Stimulated activated CD8-positive, alpha-beta memory T cell treated with anti-CD3 and anti-CD28 coated beads, Interleukin-12 subunit alpha, Interleukin-12 subunit beta, amount 100 ng/mL, for 4 hours (primary cell): ENCODE measurements at regions not wholly inside any gene's neighbourhood (a gene's known extent, or its start where the extent isn't known, plus 50 kb on each side); places are given as distances from the start of the nearest gene placed in this dataset.
"Not testable (repeated sequence)": the region's sequence is repeated elsewhere in the genome, so short reads cannot be mapped to it uniquely, and the experiment has no call there.

Source experiments
- DNase-seq: peaks from one replicate; pipeline ENCODE4 v3.0.0-alpha.2; 2020; ENCODE audit warnings: low read depth

DNA sequence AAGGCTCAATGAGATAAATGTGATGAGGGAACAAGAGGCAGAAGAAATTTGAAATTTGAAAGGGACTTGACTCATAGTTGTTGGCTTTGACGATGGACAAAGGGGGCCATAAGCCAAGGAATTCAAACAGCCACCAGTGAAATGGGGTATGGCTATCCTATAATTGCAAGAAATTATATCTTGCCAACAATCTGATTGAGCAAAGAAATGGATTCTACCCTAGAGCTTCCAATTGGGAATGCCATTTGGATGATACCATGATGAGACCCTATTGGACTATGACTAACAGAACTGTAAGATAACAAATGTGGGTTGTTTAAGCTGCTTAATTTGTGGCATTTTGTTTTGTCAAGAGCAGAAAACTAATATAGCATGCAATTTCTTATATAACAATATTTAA lies 270.1 kb upstream of the ARSJ start:
- DNase-seq = no peak

DNA sequence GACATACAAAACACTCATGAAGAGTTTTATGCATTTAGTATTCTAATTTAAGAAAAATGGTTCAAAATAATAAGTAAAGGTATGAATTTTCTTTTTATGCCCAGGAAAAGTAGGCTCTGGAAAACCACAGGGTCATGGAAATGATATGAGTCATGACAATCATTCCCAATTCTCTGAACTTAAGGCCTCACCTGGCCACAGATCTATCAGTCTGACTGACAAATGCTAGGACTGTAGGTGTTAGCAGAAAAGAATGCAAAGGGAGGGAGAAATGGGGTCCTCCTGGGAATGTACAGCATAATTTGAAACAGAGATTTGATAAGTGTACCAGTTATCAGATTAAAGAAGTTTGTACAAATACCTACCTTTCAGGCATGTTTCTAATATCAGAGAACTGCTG lies 270.5 kb upstream of the ARSJ start:
- DNase-seq = no peak

DNA sequence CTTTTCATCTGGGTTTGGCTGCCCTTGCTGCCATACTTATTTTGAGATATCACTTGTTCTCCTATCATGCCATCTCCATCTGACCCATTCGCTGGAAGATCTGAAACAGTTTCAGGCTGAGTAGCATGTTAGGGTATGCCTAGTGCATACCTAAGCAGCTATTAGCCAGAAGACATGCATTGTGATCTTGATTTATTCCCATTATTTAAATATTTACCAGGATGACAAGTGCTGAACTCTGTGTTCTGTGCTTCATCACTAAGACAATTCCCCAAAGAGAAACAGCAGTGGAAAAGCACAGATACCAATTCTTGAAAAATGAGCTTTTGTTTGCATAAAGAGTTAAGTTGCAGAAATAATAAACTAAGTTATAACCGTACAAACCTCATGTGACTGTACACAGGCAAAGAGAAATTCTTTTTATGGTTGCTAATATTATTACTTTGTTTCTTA lies 271.0 kb upstream of the ARSJ start:
- no peak for DNase-seq

DNA sequence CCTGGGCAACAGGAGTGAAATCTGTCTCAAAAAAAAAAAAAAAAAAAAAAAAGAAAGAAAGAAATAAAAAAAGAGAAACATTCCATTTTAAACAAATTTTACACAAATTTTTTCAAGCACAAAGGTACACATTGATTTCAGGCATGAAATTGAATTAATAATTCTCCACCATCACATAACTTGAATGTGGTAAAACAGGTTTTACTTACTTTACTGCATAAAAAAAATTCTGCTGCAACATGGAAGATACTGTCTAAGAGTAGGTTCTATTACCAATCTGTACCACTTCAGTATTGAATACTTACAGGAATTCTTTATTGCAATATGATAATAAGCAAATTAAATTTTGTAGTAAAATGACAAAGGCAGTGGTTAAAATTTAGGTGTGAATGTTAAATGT lies 271.6 kb upstream of the ARSJ start:
- no peak for DNase-seq

DNA sequence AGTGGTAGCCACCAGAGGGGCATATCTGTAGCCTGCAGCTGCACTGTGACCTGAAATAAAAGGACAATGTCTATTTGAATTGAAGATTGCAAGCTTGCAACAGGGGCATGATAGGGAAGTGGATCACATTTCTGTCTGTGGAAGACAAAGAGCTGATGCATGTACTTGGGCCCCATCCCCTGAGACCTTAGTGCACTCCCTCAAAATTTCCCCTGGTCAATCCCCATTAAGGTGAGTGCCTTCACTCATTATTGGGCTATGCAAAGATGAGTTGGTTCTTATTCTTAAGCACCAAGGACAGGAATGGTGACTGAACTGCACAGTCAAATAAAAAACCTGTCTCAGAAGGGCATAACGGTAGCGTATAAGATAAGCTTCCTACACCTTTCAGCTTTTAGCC lies 273.1 kb upstream of the ARSJ start:
- no peak for DNase-seq

DNA sequence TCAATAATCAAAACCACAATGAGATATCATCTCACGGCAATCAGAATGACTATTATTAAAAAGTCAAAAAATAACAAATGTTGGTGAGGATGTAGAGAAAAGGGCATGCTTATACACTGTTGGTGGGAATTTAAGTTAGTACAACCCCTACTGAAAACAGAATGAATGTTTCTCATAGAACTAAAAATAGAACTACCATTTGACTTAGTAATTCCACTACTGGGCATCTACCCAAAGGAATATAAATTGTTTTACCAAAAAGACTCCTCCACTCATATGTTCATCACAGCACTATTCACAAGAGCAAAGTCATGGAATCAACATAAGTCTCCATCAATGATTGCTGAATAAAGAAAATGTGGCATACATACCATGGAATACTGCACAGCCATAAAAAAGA lies 278.1 kb upstream of the ARSJ start:
- DNase-seq = no peak

DNA sequence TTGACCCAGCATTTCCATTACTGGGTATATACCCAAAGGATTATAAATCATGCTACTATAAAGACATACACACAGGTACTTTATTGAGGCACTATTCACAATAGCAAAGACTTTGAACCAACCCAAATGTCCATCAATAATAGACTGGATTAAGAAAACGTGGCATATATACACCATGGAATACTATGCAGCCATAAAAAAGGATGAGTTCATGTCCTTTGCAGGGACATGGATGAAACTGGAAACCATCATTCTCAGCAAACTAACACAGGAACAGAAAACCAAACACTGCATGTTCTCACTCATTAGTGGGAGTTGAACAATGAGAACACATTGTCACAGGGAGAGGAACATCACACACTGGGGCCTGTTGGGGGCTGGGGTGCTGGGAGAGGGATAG lies 283.0 kb upstream of the ARSJ start:
- not testable (repeated sequence) for DNase-seq

DNA sequence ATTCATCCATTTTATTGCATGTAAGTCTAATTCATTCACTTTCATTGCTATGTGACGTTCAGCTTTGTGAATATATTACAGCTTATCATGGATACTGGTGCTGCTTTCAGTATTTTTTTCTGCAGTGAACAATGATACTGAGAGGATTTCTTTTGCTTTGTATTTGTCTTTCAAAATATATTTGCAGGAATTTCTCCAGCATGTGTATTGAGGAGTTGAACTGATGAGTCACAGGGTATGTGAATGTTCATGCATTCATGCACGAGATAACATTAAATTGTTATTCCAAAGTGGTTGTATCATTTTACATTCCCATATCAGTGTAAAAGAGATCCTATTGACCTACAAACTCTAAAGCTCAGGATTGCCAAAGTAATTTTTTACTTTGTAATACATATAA lies 283.8 kb upstream of the ARSJ start:
- DNase-seq = no peak

DNA sequence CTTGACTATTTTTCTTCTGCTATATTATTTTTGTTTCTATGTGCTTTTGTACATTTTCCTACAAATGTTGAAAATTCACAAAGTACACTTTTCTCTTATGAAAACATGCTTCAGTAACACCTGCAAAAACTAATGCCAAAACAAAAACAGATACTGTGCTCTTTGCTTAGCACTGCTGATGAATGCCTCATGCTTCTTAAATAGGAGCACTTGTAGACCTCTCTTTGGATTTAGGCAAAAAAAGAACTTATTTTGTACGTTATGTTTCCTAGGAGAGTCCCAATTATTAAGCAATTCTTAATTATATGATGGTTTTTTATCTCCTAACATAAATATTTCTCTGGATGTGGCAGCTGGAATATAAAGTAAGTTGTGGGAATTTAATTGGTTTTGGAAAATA lies 285.0 kb upstream of the ARSJ start:
- no peak for DNase-seq

DNA sequence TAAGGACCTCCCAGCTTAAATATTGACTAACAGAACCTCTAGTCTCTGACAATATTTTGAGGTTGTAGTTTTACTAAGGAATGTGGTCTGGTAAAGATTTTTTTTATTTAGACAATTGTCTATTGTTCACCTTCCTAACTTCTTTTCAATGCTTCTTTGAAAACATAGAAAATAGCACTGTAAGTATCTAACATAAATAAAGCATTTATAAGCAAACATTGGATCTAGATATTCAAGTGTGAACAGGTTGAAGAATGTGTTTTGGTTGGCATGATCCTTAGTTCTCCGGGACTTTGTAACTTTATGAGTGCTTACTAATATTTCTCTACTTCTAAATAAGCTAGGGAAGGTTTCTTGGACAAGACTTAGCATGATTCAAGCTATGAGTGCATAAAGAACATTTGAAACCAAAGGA lies 285.4 kb upstream of the ARSJ start:
- no peak for DNase-seq

DNA sequence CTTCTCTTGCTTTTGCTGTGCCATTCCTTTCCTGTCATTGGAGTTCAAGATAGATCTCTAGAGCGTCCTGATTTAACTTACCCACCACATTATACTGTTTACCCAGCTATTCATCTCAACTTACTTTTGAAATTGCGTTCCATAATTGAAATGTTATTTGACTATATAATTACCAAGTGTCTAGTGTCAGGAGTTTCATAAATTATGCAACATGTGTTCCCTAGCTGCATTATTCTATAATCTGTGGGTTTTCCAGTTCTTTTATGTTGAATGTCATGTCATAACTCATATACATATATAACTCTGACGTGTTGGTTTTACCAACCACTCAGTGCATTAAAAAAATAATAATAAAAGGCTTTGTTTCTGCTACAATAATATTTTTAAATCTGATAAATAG lies 285.9 kb upstream of the ARSJ start:
- no peak for DNase-seq

DNA sequence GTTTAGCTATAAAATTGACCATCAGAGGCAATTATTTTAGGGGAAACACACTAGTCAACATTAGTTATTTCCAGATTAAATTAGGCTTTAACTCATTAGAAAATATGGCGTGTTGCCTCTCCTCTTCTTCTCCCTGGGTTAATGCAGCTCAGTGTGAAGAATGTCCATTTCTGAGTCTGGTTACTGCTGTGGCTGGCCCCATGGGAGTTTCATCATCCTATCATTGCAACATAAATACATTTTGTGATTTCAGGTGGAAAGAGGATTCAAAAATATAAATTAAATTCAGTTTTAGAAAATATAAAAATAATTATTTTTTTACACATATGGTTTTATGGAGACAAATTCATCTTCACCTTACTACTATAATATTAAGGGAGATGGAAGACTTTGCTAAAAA lies 288.5 kb upstream of the ARSJ start:
- no peak for DNase-seq

DNA sequence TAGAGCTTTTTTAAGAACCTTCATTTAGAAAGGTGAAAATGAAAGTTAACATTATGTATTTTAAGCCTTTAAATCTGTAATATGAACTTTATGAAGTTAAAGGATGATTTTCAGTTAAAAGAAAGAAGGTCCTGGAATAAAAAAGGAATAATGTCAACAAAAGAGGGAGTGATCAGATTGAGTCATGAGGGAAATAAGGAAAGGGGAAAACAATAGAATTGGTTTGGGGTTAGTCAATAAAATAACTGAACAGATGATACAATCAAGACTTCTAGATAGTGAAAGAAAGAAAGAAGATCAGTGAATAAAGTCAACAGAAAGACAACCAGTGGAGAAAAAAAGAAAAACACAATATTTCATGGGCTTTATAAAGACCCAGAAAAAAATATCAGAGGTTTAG lies 291.6 kb upstream of the ARSJ start:
- DNase-seq = no peak

DNA sequence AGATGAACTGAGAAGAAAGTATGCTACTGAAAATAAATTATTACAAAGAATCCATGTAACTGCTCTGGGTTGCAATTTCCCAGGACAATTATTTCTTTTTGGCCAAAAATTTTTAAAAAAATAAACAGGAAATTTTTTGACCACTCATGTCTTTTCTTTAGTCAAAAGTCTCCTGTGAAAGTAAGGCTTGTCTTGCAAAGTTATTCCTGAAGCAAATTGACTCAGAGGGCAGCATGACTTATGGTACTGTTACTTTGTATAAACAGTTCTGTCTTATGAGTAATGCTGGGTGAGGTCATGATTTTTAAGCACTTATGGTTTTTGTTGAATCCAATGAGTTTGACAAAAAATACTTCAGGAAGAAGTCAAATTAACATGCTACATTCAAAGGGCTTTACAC lies 292.8 kb upstream of the ARSJ start:
- no peak for DNase-seq

DNA sequence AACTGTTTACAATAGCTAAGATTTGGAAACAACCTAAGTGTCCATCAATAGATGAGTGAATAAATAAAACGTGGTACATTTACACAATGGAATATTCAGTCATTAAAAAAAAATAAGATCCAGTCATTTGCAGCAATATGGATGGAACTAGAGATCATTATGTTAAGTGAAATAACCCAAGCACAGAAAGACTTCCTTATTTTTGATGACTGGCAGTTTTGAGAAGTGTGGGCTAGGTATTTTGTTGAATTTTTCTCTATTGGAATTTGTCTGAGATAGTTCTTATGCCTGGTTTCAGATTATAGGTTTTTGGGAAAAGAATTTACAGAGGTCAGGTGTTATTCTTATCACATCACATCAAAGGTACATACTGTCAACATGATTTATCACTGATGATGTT lies 293.8 kb upstream of the ARSJ start:
- DNase-seq = no peak

DNA sequence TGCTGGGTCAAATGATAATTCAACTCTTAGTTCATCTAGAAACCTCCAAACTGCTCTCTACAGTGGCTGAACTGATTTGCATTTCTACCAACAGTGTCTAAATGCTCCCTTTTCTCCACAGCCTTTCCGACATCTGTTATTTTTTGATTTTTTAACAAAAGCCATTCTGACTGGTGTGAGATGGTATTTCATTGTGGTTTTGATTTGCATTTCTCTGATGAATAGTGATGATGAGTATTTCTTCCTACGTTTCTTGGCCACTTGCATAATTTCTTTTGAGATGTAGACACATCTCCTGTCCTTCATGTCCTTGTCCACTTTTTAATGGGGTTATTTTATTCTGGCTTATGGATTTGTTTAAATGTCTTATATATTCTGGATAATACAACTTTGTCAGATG lies 298.2 kb upstream of the ARSJ start:
- no peak for DNase-seq

DNA sequence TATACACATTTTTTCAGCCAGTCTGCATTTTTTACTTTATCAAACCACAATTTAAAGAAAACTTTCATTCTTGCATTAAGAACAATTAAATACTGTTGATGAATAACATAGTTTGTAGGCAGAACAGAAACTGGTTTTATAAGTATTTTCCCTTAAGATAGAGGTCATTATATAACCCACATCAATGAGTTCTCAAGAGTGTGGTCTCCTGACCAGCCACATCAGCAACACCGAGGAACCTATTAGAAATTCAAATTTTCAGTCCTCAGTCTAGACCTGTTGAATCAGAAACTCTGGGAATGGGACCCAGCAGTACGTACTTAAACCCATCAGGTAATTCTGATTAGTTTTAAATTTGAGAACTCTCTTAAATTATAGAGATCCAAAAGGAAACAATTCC lies 299.6 kb upstream of the ARSJ start:
- DNase-seq = no peak

DNA sequence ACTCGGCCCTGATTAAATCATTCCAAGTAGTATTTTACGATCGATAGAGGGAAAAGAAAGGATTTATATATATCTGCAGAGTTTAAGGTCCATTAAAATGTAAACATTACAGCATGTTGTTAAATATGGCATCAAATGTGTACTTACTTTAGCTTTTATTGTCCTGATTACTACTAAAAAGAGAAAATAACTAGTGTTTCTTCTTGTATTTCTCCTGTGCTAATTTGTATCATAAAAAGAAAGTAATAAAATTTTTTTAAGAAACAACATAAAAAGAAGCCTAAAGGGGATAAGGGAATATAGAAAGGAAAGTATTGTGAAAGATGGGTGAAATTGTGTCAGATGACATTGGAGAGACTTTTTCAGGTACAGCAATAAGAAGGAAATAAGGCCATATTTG lies 300.3 kb upstream of the ARSJ start:
- DNase-seq = no peak

DNA sequence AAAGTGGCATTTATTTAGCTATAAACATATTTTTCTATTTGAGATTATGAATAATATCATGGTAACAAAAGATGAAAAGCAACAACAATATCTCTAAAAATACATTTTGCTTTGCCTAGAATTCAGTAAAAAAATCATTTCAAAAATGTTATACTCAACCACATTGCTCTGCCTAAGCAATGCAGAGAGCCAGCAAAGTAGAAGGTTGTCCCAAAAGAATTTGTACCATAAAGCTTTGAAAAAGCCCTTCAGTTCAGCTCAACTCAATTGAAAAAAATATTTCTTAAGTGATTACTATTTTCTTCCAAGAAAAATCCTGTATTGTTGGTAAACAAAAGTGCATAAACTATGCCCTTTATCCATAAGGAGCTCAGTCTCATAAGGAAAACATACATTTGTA lies 301.2 kb upstream of the ARSJ start:
- no peak for DNase-seq

DNA sequence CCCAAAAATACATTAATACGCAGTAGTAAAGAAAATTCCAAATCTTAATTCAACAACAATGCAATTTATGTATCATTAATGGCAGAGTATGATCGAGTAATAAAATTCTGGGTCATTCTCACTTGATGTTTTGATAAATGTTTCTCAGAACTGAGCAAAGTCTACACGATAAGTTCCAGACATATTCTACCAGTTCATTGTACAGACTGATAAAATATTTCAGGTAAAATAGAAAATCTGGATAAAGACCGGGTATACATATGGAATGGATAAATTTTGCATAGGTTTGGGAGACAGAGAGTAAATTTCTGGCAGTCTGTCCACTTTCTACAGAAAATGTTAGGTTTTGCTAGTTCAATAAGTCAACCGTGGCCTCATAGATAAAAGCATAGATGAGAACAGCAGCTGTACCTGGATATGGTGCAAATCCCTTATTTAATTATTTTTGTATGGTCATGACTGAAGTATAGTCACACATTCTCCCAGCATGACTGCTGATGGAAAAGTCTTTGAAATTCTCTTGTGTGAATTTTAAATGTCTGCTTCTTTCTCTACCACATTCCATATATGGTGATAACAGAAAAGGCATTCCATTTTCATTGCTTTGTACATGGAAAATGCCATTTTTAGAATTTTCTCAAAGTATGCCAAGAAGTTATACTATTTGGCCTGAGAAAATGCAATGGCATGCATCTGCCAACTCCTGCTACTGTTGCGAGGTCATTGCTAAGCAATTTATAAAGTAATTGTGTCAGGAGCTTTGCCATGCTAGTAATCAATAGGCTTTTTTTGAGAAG lies 301.9 kb upstream of the ARSJ start:
- no peak for DNase-seq

DNA sequence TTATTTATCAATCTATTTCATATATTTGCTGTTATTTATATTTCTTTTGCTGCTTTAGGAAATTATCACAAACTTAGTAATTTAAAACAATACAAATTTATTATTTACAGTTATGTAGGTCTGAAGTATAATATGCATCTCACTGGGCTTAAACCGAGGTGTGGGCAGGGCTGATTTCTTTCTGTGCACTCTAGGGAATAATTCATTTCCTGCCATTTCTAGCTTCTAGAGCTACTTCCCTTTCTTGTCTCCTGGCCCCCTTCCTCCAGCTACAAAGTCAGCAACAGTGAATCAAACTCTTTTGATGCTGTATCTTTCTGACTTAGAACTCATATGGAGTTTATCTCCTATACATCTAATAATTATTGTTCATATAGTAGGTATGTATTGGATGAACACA lies 303.5 kb upstream of the ARSJ start:
- no peak for DNase-seq

DNA sequence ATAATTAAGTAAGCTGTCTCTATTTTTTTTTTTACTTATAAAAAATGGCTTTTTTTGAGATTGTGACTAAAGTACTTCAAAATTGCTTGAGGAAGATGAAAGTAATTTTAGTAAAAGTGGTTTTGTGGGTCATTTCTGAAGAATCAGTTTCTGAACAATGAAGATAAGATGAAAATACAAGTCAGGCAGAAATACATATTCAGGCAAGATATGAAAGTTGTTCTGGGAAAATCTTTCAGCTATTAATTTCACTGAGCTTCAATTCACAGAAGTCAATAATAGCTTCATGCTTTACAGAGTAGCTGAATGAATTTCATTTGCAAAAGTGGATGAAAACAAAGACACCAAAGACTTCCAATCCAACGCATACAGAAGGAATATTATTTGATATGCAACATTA lies 305.2 kb upstream of the ARSJ start:
- DNase-seq = no peak

DNA sequence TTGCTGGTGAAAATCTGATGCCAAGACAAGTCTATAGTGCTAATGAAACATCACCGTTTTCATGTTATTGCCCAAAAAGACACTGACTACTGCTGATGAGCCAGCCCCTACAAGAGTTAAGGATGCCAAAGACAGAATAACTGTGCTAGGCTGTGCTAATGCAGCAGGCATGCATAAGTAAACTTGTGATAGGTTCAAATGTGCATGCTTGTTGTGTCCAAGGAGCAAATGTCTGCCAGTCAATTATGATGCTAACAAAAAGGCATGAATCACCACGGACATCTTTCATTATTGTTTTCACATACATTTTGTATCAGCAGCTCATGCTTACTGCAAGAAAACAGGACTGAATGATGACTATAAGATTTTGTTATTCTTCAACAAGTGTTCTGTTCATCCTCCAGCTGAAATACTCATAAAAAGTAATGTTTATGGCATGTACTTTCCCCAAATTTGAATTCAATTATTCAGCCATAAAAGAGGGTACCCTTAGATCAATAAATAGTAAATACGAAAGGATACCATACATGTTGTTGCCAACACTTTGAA lies 306.9 kb upstream of the ARSJ start:
- DNase-seq = no peak

DNA sequence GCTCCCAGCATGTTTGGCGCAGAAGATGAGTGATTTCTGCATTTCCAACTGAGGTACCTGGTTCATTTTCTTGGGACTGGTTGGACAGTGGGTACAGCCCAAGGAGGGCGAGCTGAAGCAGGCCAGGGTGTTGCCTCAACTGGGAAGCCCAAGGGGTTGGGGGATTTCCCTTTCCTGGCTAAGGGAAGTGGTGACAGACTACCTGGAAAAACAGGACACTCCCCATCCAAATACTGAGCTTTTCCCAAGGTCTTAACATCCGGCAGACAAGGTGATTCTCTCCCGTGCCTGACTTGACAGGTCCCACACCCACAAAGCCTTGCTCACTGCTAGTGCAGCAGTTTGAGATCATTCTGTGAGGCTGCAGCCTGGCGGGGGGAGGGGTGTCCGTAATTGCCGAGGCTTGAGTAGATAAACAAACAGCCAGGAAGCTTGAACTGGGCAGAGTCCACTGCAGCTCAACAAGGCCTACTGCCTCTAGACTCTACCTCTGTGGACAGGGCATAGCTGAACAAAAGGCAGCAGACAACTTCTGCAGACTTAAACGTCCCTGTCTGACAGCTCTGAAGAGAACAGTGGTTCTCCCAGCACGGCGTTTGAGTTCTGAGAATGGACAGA lies 307.7 kb upstream of the ARSJ start:
- no peak for DNase-seq
